ENCODE measurements at regions not wholly inside any gene's neighbourhood (a gene's known extent, or its start where the extent isn't known, plus 50 kb on each side); places are given as distances from the start of the nearest gene placed in this dataset.
A peak's percentile ranks its signal among the peaks of the same experiment; 100 is the strongest.

- Histone ChIP-seq H3K4me3 (ENCODE audit: low read length in 3 of 3) (no peak overlapping the region), H3K36me3 (ENCODE audit: control insufficient read depth in 3 of 3, insufficient read depth in 3 of 3, low read length in 3 of 3) (no peaks in the 10 kb centered on the region), H3K9me3 (ENCODE audit: control insufficient read depth in 3 of 3, low read length in 3 of 3) (no peaks in the 10 kb centered on the region), H3K9ac (ENCODE audit: low read depth in 1 of 3, low read length in 3 of 3) (no peak overlapping the region), H3K4me1 (ENCODE audit: control insufficient read depth in 3 of 3, insufficient read depth in 3 of 3, low read length in 3 of 3) (peaks cover 7 to 12% (median 10%) of the 10 kb centered on the region in 3 donors), H3K27ac (ENCODE audit: low read depth, low read length) (no peak overlapping the region), H3K27me3 (ENCODE audit: control insufficient read depth in 3 of 3, insufficient read depth in 3 of 3, low read length in 3 of 3) (peaks cover 0 to 4% (median 0%) of the 10 kb centered on the region in 3 donors)
Measured at GRCh38 chr1:54462597-54463258, 56.5 kb upstream of the SSBP3 start.

GRCh38 chr1:54461731-54462596 is 55.8 kb upstream of the SSBP3 start:
- no peak overlapping the region for H3K4me3 ChIP-seq (ENCODE audit: low read length in 3 of 3)
- H3K9me3 ChIP-seq (ENCODE audit: control insufficient read depth in 3 of 3, low read length in 3 of 3): no peaks in the 10 kb centered on the region
- H3K36me3 ChIP-seq (ENCODE audit: control insufficient read depth in 3 of 3, insufficient read depth in 3 of 3, low read length in 3 of 3): no peaks in the 10 kb centered on the region
- no peak overlapping the region for H3K27ac ChIP-seq (ENCODE audit: low read depth, low read length)
- peaks cover 0 to 4% (median 0%) of the 10 kb centered on the region in 3 donors for H3K27me3 ChIP-seq (ENCODE audit: control insufficient read depth in 3 of 3, insufficient read depth in 3 of 3, low read length in 3 of 3)
- peaks cover 7 to 12% (median 10%) of the 10 kb centered on the region in 3 donors for H3K4me1 ChIP-seq (ENCODE audit: control insufficient read depth in 3 of 3, insufficient read depth in 3 of 3, low read length in 3 of 3)
- no peak overlapping the region for H3K9ac ChIP-seq (ENCODE audit: low read depth in 1 of 3, low read length in 3 of 3)

GRCh38 chr1:54460861-54461387 is 54.7 kb upstream of the SSBP3 start:
- H3K4me1 ChIP-seq (ENCODE audit: control insufficient read depth in 3 of 3, insufficient read depth in 3 of 3, low read length in 3 of 3): peaks cover 7 to 12% (median 10%) of the 10 kb centered on the region in 3 donors
- H3K36me3 ChIP-seq (ENCODE audit: control insufficient read depth in 3 of 3, insufficient read depth in 3 of 3, low read length in 3 of 3): no peaks in the 10 kb centered on the region
- H3K27ac ChIP-seq (ENCODE audit: low read depth, low read length): no peak overlapping the region
- H3K27me3 ChIP-seq (ENCODE audit: control insufficient read depth in 3 of 3, insufficient read depth in 3 of 3, low read length in 3 of 3): peaks cover 0 to 4% (median 0%) of the 10 kb centered on the region in 3 donors
- H3K4me3 ChIP-seq (ENCODE audit: low read length in 3 of 3): no peak overlapping the region
- H3K9ac ChIP-seq (ENCODE audit: low read depth in 1 of 3, low read length in 3 of 3): no peak overlapping the region
- H3K9me3 ChIP-seq (ENCODE audit: control insufficient read depth in 3 of 3, low read length in 3 of 3): no peaks in the 10 kb centered on the region

- no peak overlapping the region for H3K4me3 ChIP-seq (ENCODE audit: low read length in 3 of 3)
- peak overlapping the region in 1 of 3 donors; percentile 16 for H3K9ac ChIP-seq (ENCODE audit: low read depth in 1 of 3, low read length in 3 of 3)
- H3K27ac ChIP-seq (ENCODE audit: low read depth, low read length): no peak overlapping the region
- H3K4me1 ChIP-seq (ENCODE audit: control insufficient read depth in 3 of 3, insufficient read depth in 3 of 3, low read length in 3 of 3): peaks cover 7 to 10% (median 9%) of the 10 kb centered on the region in 3 donors
- no peaks in the 10 kb centered on the region for H3K36me3 ChIP-seq (ENCODE audit: control insufficient read depth in 3 of 3, insufficient read depth in 3 of 3, low read length in 3 of 3)
- H3K27me3 ChIP-seq (ENCODE audit: control insufficient read depth in 3 of 3, insufficient read depth in 3 of 3, low read length in 3 of 3): peaks cover 0 to 4% (median 0%) of the 10 kb centered on the region in 3 donors
- H3K9me3 ChIP-seq (ENCODE audit: control insufficient read depth in 3 of 3, low read length in 3 of 3): no peaks in the 10 kb centered on the region
Measured at GRCh38 chr1:54460351-54460750, 54.2 kb upstream of the SSBP3 start.

- Histone ChIP-seq H3K27ac (ENCODE audit: low read depth, low read length) (no peak overlapping the region), H3K9ac (ENCODE audit: low read depth in 1 of 3, low read length in 3 of 3) (no peak overlapping the region), H3K4me1 (ENCODE audit: control insufficient read depth in 3 of 3, insufficient read depth in 3 of 3, low read length in 3 of 3) (peaks cover 4 to 8% (median 7%) of the 10 kb centered on the region in 3 donors), H3K4me3 (ENCODE audit: low read length in 3 of 3) (no peak overlapping the region), H3K36me3 (ENCODE audit: control insufficient read depth in 3 of 3, insufficient read depth in 3 of 3, low read length in 3 of 3) (no peaks in the 10 kb centered on the region), H3K9me3 (ENCODE audit: control insufficient read depth in 3 of 3, low read length in 3 of 3) (no peaks in the 10 kb centered on the region), H3K27me3 (ENCODE audit: control insufficient read depth in 3 of 3, insufficient read depth in 3 of 3, low read length in 3 of 3) (peaks cover 0 to 4% (median 0%) of the 10 kb centered on the region in 3 donors)
Measured at GRCh38 chr1:54459726-54460191, 53.6 kb upstream of the SSBP3 start.

GRCh38 chr1:54459140-54459539 is 52.9 kb upstream of the SSBP3 start:
- Histone ChIP-seq H3K4me1 (ENCODE audit: control insufficient read depth in 3 of 3, insufficient read depth in 3 of 3, low read length in 3 of 3) (peaks cover 0 to 2% (median under 1%) of the 10 kb centered on the region in 3 donors), H3K9me3 (ENCODE audit: control insufficient read depth in 3 of 3, low read length in 3 of 3) (no peaks in the 10 kb centered on the region), H3K27me3 (ENCODE audit: control insufficient read depth in 3 of 3, insufficient read depth in 3 of 3, low read length in 3 of 3) (peaks cover 0 to 4% (median 0%) of the 10 kb centered on the region in 3 donors), H3K36me3 (ENCODE audit: control insufficient read depth in 3 of 3, insufficient read depth in 3 of 3, low read length in 3 of 3) (no peaks in the 10 kb centered on the region), H3K9ac (ENCODE audit: low read depth in 1 of 3, low read length in 3 of 3) (no peak overlapping the region), H3K27ac (ENCODE audit: low read depth, low read length) (no peak overlapping the region), H3K4me3 (ENCODE audit: low read length in 3 of 3) (no peak overlapping the region)

- Histone ChIP-seq H3K4me3 (ENCODE audit: low read length in 3 of 3) (no peak overlapping the region), H3K27ac (ENCODE audit: low read depth, low read length) (no peak overlapping the region), H3K27me3 (ENCODE audit: control insufficient read depth in 3 of 3, insufficient read depth in 3 of 3, low read length in 3 of 3) (peaks cover 0 to 4% (median 0%) of the 10 kb centered on the region in 3 donors), H3K4me1 (ENCODE audit: control insufficient read depth in 3 of 3, insufficient read depth in 3 of 3, low read length in 3 of 3) (no peaks in the 10 kb centered on the region), H3K9ac (ENCODE audit: low read depth in 1 of 3, low read length in 3 of 3) (no peak overlapping the region), H3K36me3 (ENCODE audit: control insufficient read depth in 3 of 3, insufficient read depth in 3 of 3, low read length in 3 of 3) (no peaks in the 10 kb centered on the region), H3K9me3 (ENCODE audit: control insufficient read depth in 3 of 3, low read length in 3 of 3) (no peaks in the 10 kb centered on the region)
Measured at GRCh38 chr1:54456921-54457529, 50.8 kb upstream of the SSBP3 start.

- no peak overlapping the region for H3K27ac ChIP-seq (ENCODE audit: low read depth, low read length)
- H3K4me1 ChIP-seq (ENCODE audit: control insufficient read depth in 3 of 3, insufficient read depth in 3 of 3, low read length in 3 of 3): no peaks in the 10 kb centered on the region
Measured at GRCh38 chr1:54456361-54456760, 50.2 kb upstream of the SSBP3 start.

More at GRCh38 chr1:54456361-54456760, 50.2 kb upstream of the SSBP3 start:
- peaks cover 0 to 4% (median 0%) of the 10 kb centered on the region in 3 donors for H3K27me3 ChIP-seq (ENCODE audit: control insufficient read depth in 3 of 3, insufficient read depth in 3 of 3, low read length in 3 of 3)
- no peak overlapping the region for H3K4me3 ChIP-seq (ENCODE audit: low read length in 3 of 3)
- H3K9me3 ChIP-seq (ENCODE audit: control insufficient read depth in 3 of 3, low read length in 3 of 3): no peaks in the 10 kb centered on the region
- H3K9ac ChIP-seq (ENCODE audit: low read depth in 1 of 3, low read length in 3 of 3): no peak overlapping the region
- no peaks in the 10 kb centered on the region for H3K36me3 ChIP-seq (ENCODE audit: control insufficient read depth in 3 of 3, insufficient read depth in 3 of 3, low read length in 3 of 3)

All from skeletal muscle tissue (tissue), 3 donors.